HG02981 (cell line): ENCODE measurements at regions not wholly inside any gene's neighbourhood (a gene's known extent, or its start where the extent isn't known, plus 50 kb on each side); places are given as distances from the start of the nearest gene placed in this dataset.

Experiments
- ATAC-seq: cut with Tn5 transposase; IDR thresholded peaks from one replicate; pipeline ENCODE4 v1.9.1; 2021; ENCODE audit warnings: mild to moderate bottlenecking, moderate library complexity; ENCODE audit not compliant: unreplicated experiment

GRCh38 chr4:96093563-96093962 lies 253.7 kb downstream of the PDHA2 start:
- peak; percentile 55 for ATAC-seq

GRCh38 chr4:96094183-96094582 lies 254.3 kb downstream of the PDHA2 start:
- no peak for ATAC-seq

GRCh38 chr4:96097040-96097607 lies 257.2 kb downstream of the PDHA2 start:
- ATAC-seq = no peak

- no peak for ATAC-seq
Measured at GRCh38 chr4:96097693-96098092, 257.8 kb downstream of the PDHA2 start.

GRCh38 chr4:96099031-96099430 lies 259.1 kb downstream of the PDHA2 start:
- no peak for ATAC-seq

GRCh38 chr4:96102541-96103026 lies 262.7 kb downstream of the PDHA2 start:
- no peak for ATAC-seq

GRCh38 chr4:96103086-96103485 lies 263.2 kb downstream of the PDHA2 start:
- no peak for ATAC-seq

- no peak for ATAC-seq
Measured at GRCh38 chr4:96108146-96108545, 268.3 kb downstream of the PDHA2 start.

- ATAC-seq = no peak
Measured at GRCh38 chr4:96112631-96113030, 272.7 kb downstream of the PDHA2 start.

- no peak for ATAC-seq
Measured at GRCh38 chr4:96120206-96120605, 280.3 kb downstream of the PDHA2 start.

GRCh38 chr4:96126227-96126626 lies 286.3 kb downstream of the PDHA2 start:
- ATAC-seq = no peak

GRCh38 chr4:96131186-96131585 lies 291.3 kb downstream of the PDHA2 start:
- ATAC-seq = no peak

GRCh38 chr4:96134806-96135205 lies 294.9 kb downstream of the PDHA2 start:
- ATAC-seq = no peak

- ATAC-seq = no peak
Measured at GRCh38 chr4:96136056-96136455, 296.2 kb downstream of the PDHA2 start.

- ATAC-seq = no peak
Measured at GRCh38 chr4:96139251-96139929, 299.5 kb downstream of the PDHA2 start.

GRCh38 chr4:96145601-96146000 lies 305.7 kb downstream of the PDHA2 start:
- ATAC-seq = no peak

- no peak for ATAC-seq
Measured at GRCh38 chr4:96146686-96147085, 306.8 kb downstream of the PDHA2 start.

GRCh38 chr4:96149894-96150293 lies 310.0 kb downstream of the PDHA2 start:
- no peak for ATAC-seq

- no peak for ATAC-seq
Measured at GRCh38 chr4:96150466-96150865, 310.6 kb downstream of the PDHA2 start.

- ATAC-seq = no peak
Measured at GRCh38 chr4:96152824-96153223, 312.9 kb downstream of the PDHA2 start.

GRCh38 chr4:96154676-96155075 lies 314.8 kb downstream of the PDHA2 start:
- ATAC-seq = no peak

GRCh38 chr4:96162636-96163035 lies 322.7 kb downstream of the PDHA2 start:
- ATAC-seq = no peak
